HEK293 (cell line): ENCODE measurements at regions not wholly inside any gene's neighbourhood (a gene's known extent, or its start where the extent isn't known, plus 50 kb on each side); places are given as distances from the start of the nearest gene placed in this dataset.

Experiments used
- CTCF ChIP-seq: fragments of 450-650 bp; formaldehyde crosslinking; IDR thresholded peaks from 2 replicates; pipeline ENCODE4 v1.5.1; 2016; ENCODE audit warnings: missing biosample characterization, missing genetic modification characterization
- ZBTB21 ChIP-seq: fragments of 450-650 bp; formaldehyde crosslinking; IDR thresholded peaks from 2 replicates; pipeline ENCODE4 v1.5.1; 2017; ENCODE audit warnings: missing biosample characterization, missing genetic modification characterization
- ZNF302 ChIP-seq: fragments of 450-650 bp; formaldehyde crosslinking; IDR thresholded peaks from 2 replicates; pipeline ENCODE4 v1.5.1; 2016; ENCODE audit warnings: missing biosample characterization, missing genetic modification characterization, low read depth

- TF ChIP-seq CTCF (tag by site-specific recombination) (no peak), ZBTB21 (tag by site-specific recombination) (no peak), ZNF302 (tag by site-specific recombination) (no peak)
Observed at GRCh38 chr5:155765715-155766114, 561.2 kb upstream of the SGCD start.
